HepG2 (cell line): ENCODE measurements at regions not wholly inside any gene's neighbourhood (a gene's known extent, or its start where the extent isn't known, plus 50 kb on each side); places are given as distances from the start of the nearest gene placed in this dataset.

Experiments
- CBFB ChIP-seq: sonication (generic); formaldehyde crosslinking; IDR thresholded peaks from 2 replicates; pipeline ENCODE4 v1.4.0; 2020; ENCODE audit warnings: missing genetic modification reagents
- FOXO1 ChIP-seq: sonication (generic); formaldehyde crosslinking; IDR thresholded peaks from 2 replicates; pipeline ENCODE4 v1.4.0; 2020; ENCODE audit warnings: missing genetic modification reagents
- GATAD2A ChIP-seq: IDR thresholded peaks from 2 replicates; pipeline ENCODE4 v1.6.1; 2016
- IKZF1 ChIP-seq: fragments of 450-650 bp; IDR thresholded peaks from 2 replicates; pipeline ENCODE4 v1.7.1; 2016
- POLR2A ChIP-seq, 2 experiments: IDR thresholded peaks; 2 replicates each; pipeline ENCODE4 v1.6.1; 2011; ENCODE audit warnings: low read depth in 2 of 2, low read length in 2 of 2, mild to moderate bottlenecking in 1 of 2, moderate library complexity in 1 of 2; ENCODE audit not compliant: insufficient read depth in 1 of 2
- POLR2AphosphoS5 ChIP-seq: IDR thresholded peaks from 2 replicates; pipeline ENCODE4 v1.6.1; 2012; ENCODE audit warnings: low read depth, low read length
- RORA ChIP-seq: sonication (generic); formaldehyde crosslinking; IDR thresholded peaks from 2 replicates; pipeline ENCODE4 v1.5.0; 2020; ENCODE audit warnings: mild to moderate bottlenecking, missing genetic modification reagents, moderate library complexity
- ZNF101 ChIP-seq: sonication (generic); formaldehyde crosslinking; IDR thresholded peaks from 2 replicates; pipeline ENCODE4 v1.4.0; 2020; ENCODE audit warnings: mild to moderate bottlenecking, low read depth, missing genetic modification reagents, borderline replicate concordance
- TF ChIP-seq, protein P1 (sequence below): sonication (generic); formaldehyde crosslinking; IDR thresholded peaks from 2 replicates; pipeline ENCODE4 v1.5.0; 2020; ENCODE audit warnings: mild to moderate bottlenecking, missing genetic modification reagents, moderate library complexity
- TF ChIP-seq, protein P2 (sequence below): sonication (generic); formaldehyde crosslinking; IDR thresholded peaks from 2 replicates; pipeline ENCODE4 v1.9.0; 2021; ENCODE audit warnings: missing genetic modification reagents, mild to moderate bottlenecking, borderline replicate concordance
- TF ChIP-seq, protein P3 (sequence below): sonication (generic); formaldehyde crosslinking; IDR thresholded peaks from 2 replicates; pipeline ENCODE4 v1.8.1; 2023; ENCODE audit warnings: missing genetic modification reagents, inconsistent platforms, borderline replicate concordance
- TF ChIP-seq, protein P4 (sequence below): sonication (generic); formaldehyde crosslinking; IDR thresholded peaks from 2 replicates; pipeline ENCODE4 v1.9.0; 2021; ENCODE audit warnings: mild to moderate bottlenecking, missing genetic modification reagents
- TF ChIP-seq, protein P5 (sequence below): sonication (generic); formaldehyde crosslinking; IDR thresholded peaks from 2 replicates; pipeline ENCODE4 v1.5.1; 2020; ENCODE audit warnings: missing genetic modification reagents, mild to moderate bottlenecking, borderline replicate concordance

DNA sequence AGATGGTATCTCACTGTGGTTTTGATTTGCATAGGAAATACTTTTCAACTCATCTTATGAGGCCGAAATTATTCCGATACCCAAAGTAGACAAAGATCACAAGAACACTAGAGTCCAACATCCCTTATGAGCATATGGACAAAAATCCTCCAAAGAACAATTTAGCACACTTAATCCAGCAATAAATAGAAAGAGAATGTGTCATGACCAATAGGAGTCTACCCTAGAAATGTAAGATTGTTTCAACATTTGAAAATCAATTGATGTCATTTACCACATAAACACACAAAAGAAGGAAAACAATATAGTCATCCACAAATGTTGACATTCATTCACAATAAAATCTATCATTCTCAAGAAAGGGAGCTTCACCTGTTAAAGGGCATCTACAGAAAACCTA, 307.8 kb upstream of the SMIM21 start:
- TF ChIP-seq, protein P1, sequence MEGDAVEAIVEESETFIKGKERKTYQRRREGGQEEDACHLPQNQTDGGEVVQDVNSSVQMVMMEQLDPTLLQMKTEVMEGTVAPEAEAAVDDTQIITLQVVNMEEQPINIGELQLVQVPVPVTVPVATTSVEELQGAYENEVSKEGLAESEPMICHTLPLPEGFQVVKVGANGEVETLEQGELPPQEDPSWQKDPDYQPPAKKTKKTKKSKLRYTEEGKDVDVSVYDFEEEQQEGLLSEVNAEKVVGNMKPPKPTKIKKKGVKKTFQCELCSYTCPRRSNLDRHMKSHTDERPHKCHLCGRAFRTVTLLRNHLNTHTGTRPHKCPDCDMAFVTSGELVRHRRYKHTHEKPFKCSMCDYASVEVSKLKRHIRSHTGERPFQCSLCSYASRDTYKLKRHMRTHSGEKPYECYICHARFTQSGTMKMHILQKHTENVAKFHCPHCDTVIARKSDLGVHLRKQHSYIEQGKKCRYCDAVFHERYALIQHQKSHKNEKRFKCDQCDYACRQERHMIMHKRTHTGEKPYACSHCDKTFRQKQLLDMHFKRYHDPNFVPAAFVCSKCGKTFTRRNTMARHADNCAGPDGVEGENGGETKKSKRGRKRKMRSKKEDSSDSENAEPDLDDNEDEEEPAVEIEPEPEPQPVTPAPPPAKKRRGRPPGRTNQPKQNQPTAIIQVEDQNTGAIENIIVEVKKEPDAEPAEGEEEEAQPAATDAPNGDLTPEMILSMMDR = no peak
- TF ChIP-seq, protein P2, sequence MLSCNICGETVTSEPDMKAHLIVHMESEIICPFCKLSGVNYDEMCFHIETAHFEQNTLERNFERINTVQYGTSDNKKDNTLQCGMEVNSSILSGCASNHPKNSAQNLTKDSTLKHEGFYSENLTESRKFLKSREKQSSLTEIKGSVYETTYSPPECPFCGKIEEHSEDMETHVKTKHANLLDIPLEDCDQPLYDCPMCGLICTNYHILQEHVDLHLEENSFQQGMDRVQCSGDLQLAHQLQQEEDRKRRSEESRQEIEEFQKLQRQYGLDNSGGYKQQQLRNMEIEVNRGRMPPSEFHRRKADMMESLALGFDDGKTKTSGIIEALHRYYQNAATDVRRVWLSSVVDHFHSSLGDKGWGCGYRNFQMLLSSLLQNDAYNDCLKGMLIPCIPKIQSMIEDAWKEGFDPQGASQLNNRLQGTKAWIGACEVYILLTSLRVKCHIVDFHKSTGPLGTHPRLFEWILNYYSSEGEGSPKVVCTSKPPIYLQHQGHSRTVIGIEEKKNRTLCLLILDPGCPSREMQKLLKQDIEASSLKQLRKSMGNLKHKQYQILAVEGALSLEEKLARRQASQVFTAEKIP (CRISPR knock-in tag) = no peak
- TF ChIP-seq, protein P3, sequence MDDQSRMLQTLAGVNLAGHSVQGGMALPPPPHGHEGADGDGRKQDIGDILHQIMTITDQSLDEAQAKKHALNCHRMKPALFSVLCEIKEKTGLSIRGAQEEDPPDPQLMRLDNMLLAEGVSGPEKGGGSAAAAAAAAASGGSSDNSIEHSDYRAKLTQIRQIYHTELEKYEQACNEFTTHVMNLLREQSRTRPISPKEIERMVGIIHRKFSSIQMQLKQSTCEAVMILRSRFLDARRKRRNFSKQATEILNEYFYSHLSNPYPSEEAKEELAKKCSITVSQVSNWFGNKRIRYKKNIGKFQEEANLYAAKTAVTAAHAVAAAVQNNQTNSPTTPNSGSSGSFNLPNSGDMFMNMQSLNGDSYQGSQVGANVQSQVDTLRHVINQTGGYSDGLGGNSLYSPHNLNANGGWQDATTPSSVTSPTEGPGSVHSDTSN (CRISPR knock-in tag) = no peak
- TF ChIP-seq ZNF101 (CRISPR knock-in tag) (no peak), CBFB (CRISPR knock-in tag) (no peak), RORA (CRISPR knock-in tag) (no peak), FOXO1 (CRISPR knock-in tag) (no peak), POLR2AphosphoS5 (no peak), IKZF1 (no peak), POLR2A (IDR thresholded peaks at IDR 0.05; ENCODE audit: insufficient read depth in 1 of 2, low read depth in 2 of 2, low read length in 2 of 2) (no peak), GATAD2A (CRISPR knock-in tag) (no peak)
- TF ChIP-seq, protein P4, sequence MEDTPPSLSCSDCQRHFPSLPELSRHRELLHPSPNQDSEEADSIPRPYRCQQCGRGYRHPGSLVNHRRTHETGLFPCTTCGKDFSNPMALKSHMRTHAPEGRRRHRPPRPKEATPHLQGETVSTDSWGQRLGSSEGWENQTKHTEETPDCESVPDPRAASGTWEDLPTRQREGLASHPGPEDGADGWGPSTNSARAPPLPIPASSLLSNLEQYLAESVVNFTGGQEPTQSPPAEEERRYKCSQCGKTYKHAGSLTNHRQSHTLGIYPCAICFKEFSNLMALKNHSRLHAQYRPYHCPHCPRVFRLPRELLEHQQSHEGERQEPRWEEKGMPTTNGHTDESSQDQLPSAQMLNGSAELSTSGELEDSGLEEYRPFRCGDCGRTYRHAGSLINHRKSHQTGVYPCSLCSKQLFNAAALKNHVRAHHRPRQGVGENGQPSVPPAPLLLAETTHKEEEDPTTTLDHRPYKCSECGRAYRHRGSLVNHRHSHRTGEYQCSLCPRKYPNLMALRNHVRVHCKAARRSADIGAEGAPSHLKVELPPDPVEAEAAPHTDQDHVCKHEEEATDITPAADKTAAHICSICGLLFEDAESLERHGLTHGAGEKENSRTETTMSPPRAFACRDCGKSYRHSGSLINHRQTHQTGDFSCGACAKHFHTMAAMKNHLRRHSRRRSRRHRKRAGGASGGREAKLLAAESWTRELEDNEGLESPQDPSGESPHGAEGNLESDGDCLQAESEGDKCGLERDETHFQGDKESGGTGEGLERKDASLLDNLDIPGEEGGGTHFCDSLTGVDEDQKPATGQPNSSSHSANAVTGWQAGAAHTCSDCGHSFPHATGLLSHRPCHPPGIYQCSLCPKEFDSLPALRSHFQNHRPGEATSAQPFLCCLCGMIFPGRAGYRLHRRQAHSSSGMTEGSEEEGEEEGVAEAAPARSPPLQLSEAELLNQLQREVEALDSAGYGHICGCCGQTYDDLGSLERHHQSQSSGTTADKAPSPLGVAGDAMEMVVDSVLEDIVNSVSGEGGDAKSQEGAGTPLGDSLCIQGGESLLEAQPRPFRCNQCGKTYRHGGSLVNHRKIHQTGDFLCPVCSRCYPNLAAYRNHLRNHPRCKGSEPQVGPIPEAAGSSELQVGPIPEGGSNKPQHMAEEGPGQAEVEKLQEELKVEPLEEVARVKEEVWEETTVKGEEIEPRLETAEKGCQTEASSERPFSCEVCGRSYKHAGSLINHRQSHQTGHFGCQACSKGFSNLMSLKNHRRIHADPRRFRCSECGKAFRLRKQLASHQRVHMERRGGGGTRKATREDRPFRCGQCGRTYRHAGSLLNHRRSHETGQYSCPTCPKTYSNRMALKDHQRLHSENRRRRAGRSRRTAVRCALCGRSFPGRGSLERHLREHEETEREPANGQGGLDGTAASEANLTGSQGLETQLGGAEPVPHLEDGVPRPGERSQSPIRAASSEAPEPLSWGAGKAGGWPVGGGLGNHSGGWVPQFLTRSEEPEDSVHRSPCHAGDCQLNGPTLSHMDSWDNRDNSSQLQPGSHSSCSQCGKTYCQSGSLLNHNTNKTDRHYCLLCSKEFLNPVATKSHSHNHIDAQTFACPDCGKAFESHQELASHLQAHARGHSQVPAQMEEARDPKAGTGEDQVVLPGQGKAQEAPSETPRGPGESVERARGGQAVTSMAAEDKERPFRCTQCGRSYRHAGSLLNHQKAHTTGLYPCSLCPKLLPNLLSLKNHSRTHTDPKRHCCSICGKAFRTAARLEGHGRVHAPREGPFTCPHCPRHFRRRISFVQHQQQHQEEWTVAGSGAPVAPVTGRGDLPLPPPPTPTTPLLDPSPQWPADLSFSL = no peak
- TF ChIP-seq, protein P5, sequence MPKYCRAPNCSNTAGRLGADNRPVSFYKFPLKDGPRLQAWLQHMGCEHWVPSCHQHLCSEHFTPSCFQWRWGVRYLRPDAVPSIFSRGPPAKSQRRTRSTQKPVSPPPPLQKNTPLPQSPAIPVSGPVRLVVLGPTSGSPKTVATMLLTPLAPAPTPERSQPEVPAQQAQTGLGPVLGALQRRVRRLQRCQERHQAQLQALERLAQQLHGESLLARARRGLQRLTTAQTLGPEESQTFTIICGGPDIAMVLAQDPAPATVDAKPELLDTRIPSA (CRISPR knock-in tag) = no peak
